ENCODE measurements at regions not wholly inside any gene's neighbourhood (a gene's known extent, or its start where the extent isn't known, plus 50 kb on each side); places are given as distances from the start of the nearest gene placed in this dataset.

DNA sequence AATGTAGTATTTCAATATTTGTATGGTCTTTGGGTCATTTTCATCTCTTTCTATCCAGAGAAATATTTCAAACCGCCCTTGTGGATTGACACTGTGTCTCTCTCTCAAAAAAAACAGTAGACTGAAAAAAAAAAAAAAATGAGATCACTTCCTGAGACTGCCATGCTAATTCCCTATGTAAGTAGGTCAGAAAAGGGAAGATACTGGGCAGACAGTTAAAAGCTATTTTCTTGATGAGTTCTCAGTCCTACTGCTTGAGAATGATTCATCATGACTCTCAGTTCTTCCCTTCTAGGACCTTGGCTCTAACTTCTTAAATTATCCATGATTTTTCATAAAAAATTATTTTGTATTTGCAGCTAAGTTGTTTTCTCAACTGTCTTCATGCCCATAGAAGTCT is 672.3 kb upstream of the REG3G start:
- Histone ChIP-seq H3K4me2 (ENCODE audit: extremely low read depth, insufficient read depth, low read length) (no peak overlapping the region), H3K27ac (ENCODE audit: insufficient read depth, low read length) (no peak overlapping the region), H3K4me3 (replicated peaks in 1 of 4; ENCODE audit: control extremely low read depth in 1 of 4, insufficient read depth in 1 of 4, low read depth in 3 of 4, low read length in 4 of 4) (no peak overlapping the region), H2AFZ (ENCODE audit: low read length) (no peak overlapping the region), H3K27me3 (ENCODE audit: control insufficient read depth, insufficient read depth, low read length) (no peaks in the 10 kb centered on the region), H3K4me1 (ENCODE audit: control insufficient read depth, extremely low read depth, insufficient read depth, low read length) (no peaks in the 10 kb centered on the region), H3K79me2 (ENCODE audit: control insufficient read depth, insufficient read depth, low read length) (no peaks in the 10 kb centered on the region), H3K9ac (ENCODE audit: insufficient read depth, low read length) (no peak overlapping the region), H3K36me3 (ENCODE audit: control insufficient read depth, insufficient read depth, low read length) (no peaks in the 10 kb centered on the region), H3K9me3 (ENCODE audit: control insufficient read depth, insufficient read depth, low read depth, low read length) (no peaks in the 10 kb centered on the region), H4K20me1 (ENCODE audit: control insufficient read depth, extremely low read depth, insufficient read depth, low read length) (no peaks in the 10 kb centered on the region)
- TF ChIP-seq CTCF (conservative IDR thresholded peaks at IDR 0.05 in 1 of 2, IDR thresholded peaks at IDR 0.05 in 1 of 2; ENCODE audit: low read depth in 1 of 2, low read length in 2 of 2) = no peak
- no peak for TF ChIP-seq EZH2 (IDR thresholded peaks at IDR 0.05; ENCODE audit: low read length, missing control alignments)
- no peak for DNase-seq (ENCODE audit: low read depth in 2 of 2)

- no peaks in the 10 kb centered on the region for H3K36me3 ChIP-seq (ENCODE audit: control insufficient read depth, insufficient read depth, low read length)
- H2AFZ ChIP-seq (ENCODE audit: low read length) = no peak overlapping the region
- H3K4me2 ChIP-seq (ENCODE audit: extremely low read depth, insufficient read depth, low read length) = no peak overlapping the region
- DNase-seq (ENCODE audit: low read depth in 2 of 2) = no peak
- H3K9ac ChIP-seq (ENCODE audit: insufficient read depth, low read length) = no peak overlapping the region
- no peak overlapping the region for H3K27ac ChIP-seq (ENCODE audit: insufficient read depth, low read length)
- H3K4me1 ChIP-seq (ENCODE audit: control insufficient read depth, extremely low read depth, insufficient read depth, low read length) = no peaks in the 10 kb centered on the region
- no peak overlapping the region for H3K4me3 ChIP-seq (replicated peaks in 1 of 4; ENCODE audit: control extremely low read depth in 1 of 4, insufficient read depth in 1 of 4, low read depth in 3 of 4, low read length in 4 of 4)
- no peak for TF ChIP-seq EZH2 (IDR thresholded peaks at IDR 0.05; ENCODE audit: low read length, missing control alignments)
- no peak for TF ChIP-seq CTCF (conservative IDR thresholded peaks at IDR 0.05 in 1 of 2, IDR thresholded peaks at IDR 0.05 in 1 of 2; ENCODE audit: low read depth in 1 of 2, low read length in 2 of 2)
- H3K27me3 ChIP-seq (ENCODE audit: control insufficient read depth, insufficient read depth, low read length) = no peaks in the 10 kb centered on the region
- H3K9me3 ChIP-seq (ENCODE audit: control insufficient read depth, insufficient read depth, low read depth, low read length) = no peaks in the 10 kb centered on the region
- H3K79me2 ChIP-seq (ENCODE audit: control insufficient read depth, insufficient read depth, low read length) = no peaks in the 10 kb centered on the region
- no peaks in the 10 kb centered on the region for H4K20me1 ChIP-seq (ENCODE audit: control insufficient read depth, extremely low read depth, insufficient read depth, low read length)
Observed at GRCh38 chr2:78355967-78356366, 669.5 kb upstream of the REG3G start.

GRCh38 chr2:78383576-78383975 is 641.9 kb upstream of the REG3G start:
- DNase-seq (ENCODE audit: low read depth in 2 of 2) = no peak
- H3K27me3 ChIP-seq (ENCODE audit: control insufficient read depth, insufficient read depth, low read length) = no peaks in the 10 kb centered on the region

More at GRCh38 chr2:78383576-78383975, 641.9 kb upstream of the REG3G start:
- H3K4me1 ChIP-seq (ENCODE audit: control insufficient read depth, extremely low read depth, insufficient read depth, low read length) = no peaks in the 10 kb centered on the region
- no peaks in the 10 kb centered on the region for H3K36me3 ChIP-seq (ENCODE audit: control insufficient read depth, insufficient read depth, low read length)
- no peak overlapping the region for H3K9ac ChIP-seq (ENCODE audit: insufficient read depth, low read length)
- H3K9me3 ChIP-seq (ENCODE audit: control insufficient read depth, insufficient read depth, low read depth, low read length) = no peaks in the 10 kb centered on the region
- H3K79me2 ChIP-seq (ENCODE audit: control insufficient read depth, insufficient read depth, low read length) = no peaks in the 10 kb centered on the region
- no peaks in the 10 kb centered on the region for H4K20me1 ChIP-seq (ENCODE audit: control insufficient read depth, extremely low read depth, insufficient read depth, low read length)
- H3K4me3 ChIP-seq (replicated peaks in 1 of 4; ENCODE audit: control extremely low read depth in 1 of 4, insufficient read depth in 1 of 4, low read depth in 3 of 4, low read length in 4 of 4) = no peak overlapping the region
- H3K4me2 ChIP-seq (ENCODE audit: extremely low read depth, insufficient read depth, low read length) = no peak overlapping the region
- TF ChIP-seq EZH2 (IDR thresholded peaks at IDR 0.05; ENCODE audit: low read length, missing control alignments) (no peak), CTCF (conservative IDR thresholded peaks at IDR 0.05 in 1 of 2, IDR thresholded peaks at IDR 0.05 in 1 of 2; ENCODE audit: low read depth in 1 of 2, low read length in 2 of 2) (no peak)
- H2AFZ ChIP-seq (ENCODE audit: low read length) = no peak overlapping the region
- H3K27ac ChIP-seq (ENCODE audit: insufficient read depth, low read length) = no peak overlapping the region
